DOHH2 (cell line): ENCODE measurements at regions not wholly inside any gene's neighbourhood (a gene's known extent, or its start where the extent isn't known, plus 50 kb on each side); places are given as distances from the start of the nearest gene placed in this dataset.

Experiments used
- H3F3A ChIP-seq: fragments of 200-600 bp; sonication (generic), shearing (Covaris generic); 2 replicates; pipeline ENCODE4 v1.6.0; 2016; ENCODE audit warnings: antibody characterized with exemption, mild to moderate bottlenecking; ENCODE audit not compliant: control insufficient read depth, insufficient read depth
- H3K27ac ChIP-seq: fragments of 200-600 bp; sonication (generic); 2 replicates; pipeline ENCODE4 v1.5.1; 2014; ENCODE audit warnings: low read depth, mild to moderate bottlenecking, low read length, moderate library complexity
- H3K27me3 ChIP-seq: fragments of 200-600 bp; sonication (generic); 2 replicates; pipeline ENCODE4 v1.6.1; 2014; ENCODE audit warnings: mild to moderate bottlenecking, low read length, mixed read lengths; ENCODE audit not compliant: control insufficient read depth
- H3K36me3 ChIP-seq: fragments of 200-600 bp; sonication (generic); 2 replicates; pipeline ENCODE4 v1.6.1; 2014; ENCODE audit warnings: mild to moderate bottlenecking, low read length, moderate library complexity, mixed read lengths; ENCODE audit not compliant: control insufficient read depth
- H3K4me1 ChIP-seq: fragments of 200-600 bp; sonication (generic); 2 replicates; pipeline ENCODE4 v1.6.1; 2014; ENCODE audit warnings: mild to moderate bottlenecking, low read length, mixed read lengths; ENCODE audit not compliant: control insufficient read depth
- H3K4me2 ChIP-seq: fragments of 200-600 bp; sonication (generic); 2 replicates; pipeline ENCODE4 v1.6.0; 2014; ENCODE audit warnings: mild to moderate bottlenecking, low read length, moderate library complexity
- H3K4me3 ChIP-seq: fragments of 200-600 bp; sonication (generic); 2 replicates; pipeline ENCODE4 v1.5.1; 2014; ENCODE audit warnings: mild to moderate bottlenecking, low read length, mixed read lengths
- H3K79me2 ChIP-seq: fragments of 200-600 bp; sonication (generic); 2 replicates; pipeline ENCODE4 v1.6.1; 2014; ENCODE audit warnings: mild to moderate bottlenecking, low read length, mixed read lengths; ENCODE audit not compliant: control insufficient read depth
- H3K9me2 ChIP-seq: fragments of 200-600 bp; sonication (generic); replicated peaks from 2 replicates; pipeline ENCODE4 v1.6.1; 2014; ENCODE audit warnings: mild to moderate bottlenecking, low read length, mixed read lengths; ENCODE audit not compliant: control insufficient read depth
- H3K9me3 ChIP-seq: fragments of 200-600 bp; sonication (generic); 2 replicates; pipeline ENCODE4 v1.6.1; 2014; ENCODE audit warnings: antibody characterized with exemption, low read length, mixed read lengths; ENCODE audit not compliant: control insufficient read depth, insufficient read depth
- H4K20me1 ChIP-seq: fragments of 200-600 bp; sonication (generic); 2 replicates; pipeline ENCODE4 v1.6.0; 2014; ENCODE audit warnings: low read depth, mild to moderate bottlenecking, antibody characterized with exemption, low read length, moderate library complexity; ENCODE audit not compliant: control insufficient read depth, insufficient read depth
- EZH2phosphoT487 ChIP-seq: fragments of 200-600 bp; sonication (generic); IDR thresholded peaks from 2 replicates; pipeline ENCODE4 v1.6.1; 2017; ENCODE audit warnings: borderline replicate concordance, mild to moderate bottlenecking, antibody characterized with exemption, low read length, moderate library complexity, mixed read lengths
- TF ChIP-seq, protein P1 (sequence below): fragments of 200-600 bp; sonication (generic); IDR thresholded peaks from one replicate; pipeline ENCODE4 v1.5.1; 2014; ENCODE audit warnings: antibody characterized with exemption, mild to moderate bottlenecking, low read depth, low read length; ENCODE audit not compliant: poor library complexity, severe bottlenecking

DNA sequence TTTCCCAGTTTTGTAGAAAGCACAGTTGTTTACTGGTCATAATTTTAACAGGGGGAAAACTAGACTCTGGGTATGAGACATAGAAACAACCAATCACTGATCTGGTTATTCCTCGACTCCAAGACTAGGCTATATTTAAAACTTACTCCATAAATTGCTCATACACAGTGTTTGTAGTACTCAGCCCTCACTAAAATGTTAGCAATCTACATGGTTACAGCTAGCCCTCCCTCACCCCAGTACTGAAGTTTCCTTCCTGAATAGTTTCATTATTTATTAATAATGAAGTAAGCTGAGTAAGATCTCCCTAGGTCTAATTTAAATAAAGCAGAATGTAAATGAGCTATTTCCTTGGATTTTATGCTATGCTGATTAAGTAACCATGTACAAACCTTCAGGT is 275.1 kb downstream of the CDH20 start:
- TF ChIP-seq, protein P1, sequence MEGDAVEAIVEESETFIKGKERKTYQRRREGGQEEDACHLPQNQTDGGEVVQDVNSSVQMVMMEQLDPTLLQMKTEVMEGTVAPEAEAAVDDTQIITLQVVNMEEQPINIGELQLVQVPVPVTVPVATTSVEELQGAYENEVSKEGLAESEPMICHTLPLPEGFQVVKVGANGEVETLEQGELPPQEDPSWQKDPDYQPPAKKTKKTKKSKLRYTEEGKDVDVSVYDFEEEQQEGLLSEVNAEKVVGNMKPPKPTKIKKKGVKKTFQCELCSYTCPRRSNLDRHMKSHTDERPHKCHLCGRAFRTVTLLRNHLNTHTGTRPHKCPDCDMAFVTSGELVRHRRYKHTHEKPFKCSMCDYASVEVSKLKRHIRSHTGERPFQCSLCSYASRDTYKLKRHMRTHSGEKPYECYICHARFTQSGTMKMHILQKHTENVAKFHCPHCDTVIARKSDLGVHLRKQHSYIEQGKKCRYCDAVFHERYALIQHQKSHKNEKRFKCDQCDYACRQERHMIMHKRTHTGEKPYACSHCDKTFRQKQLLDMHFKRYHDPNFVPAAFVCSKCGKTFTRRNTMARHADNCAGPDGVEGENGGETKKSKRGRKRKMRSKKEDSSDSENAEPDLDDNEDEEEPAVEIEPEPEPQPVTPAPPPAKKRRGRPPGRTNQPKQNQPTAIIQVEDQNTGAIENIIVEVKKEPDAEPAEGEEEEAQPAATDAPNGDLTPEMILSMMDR: no peak
- TF ChIP-seq EZH2phosphoT487: no peak
- Histone ChIP-seq H3F3A (no peaks in the 10 kb centered on the region), H3K36me3 (no peaks in the 10 kb centered on the region), H3K4me2 (no peak overlapping the region), H3K4me1 (no peaks in the 10 kb centered on the region), H3K27ac (no peak overlapping the region), H3K27me3 (no peaks in the 10 kb centered on the region), H3K9me3 (no peaks in the 10 kb centered on the region), H3K9me2 (no peaks in the 10 kb centered on the region), H3K4me3 (no peak overlapping the region), H4K20me1 (no peaks in the 10 kb centered on the region), H3K79me2 (no peaks in the 10 kb centered on the region)

DNA sequence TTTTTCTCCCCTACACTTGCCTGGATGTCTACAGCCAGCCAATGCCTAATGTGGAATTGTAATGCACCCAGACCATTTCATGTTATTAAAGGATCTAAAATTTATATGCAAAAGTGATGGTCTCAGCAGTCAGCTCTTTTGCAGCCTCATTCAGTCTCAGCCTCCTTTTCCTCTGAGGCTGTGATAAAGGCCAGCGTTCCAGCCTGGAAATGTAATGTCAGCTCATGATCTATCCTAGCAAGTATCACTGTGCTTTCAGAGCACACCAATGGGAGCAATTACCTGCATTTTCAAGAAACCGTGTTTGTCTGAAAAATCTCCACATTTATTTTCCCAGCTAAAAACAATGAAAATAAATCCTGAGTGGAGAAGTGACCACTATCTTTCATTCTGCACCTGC is 274.6 kb downstream of the CDH20 start:
- Histone ChIP-seq H3K79me2 (no peaks in the 10 kb centered on the region), H3K36me3 (no peaks in the 10 kb centered on the region), H3K9me2 (no peaks in the 10 kb centered on the region), H3K27me3 (no peaks in the 10 kb centered on the region), H3K27ac (no peak overlapping the region), H3K4me2 (no peak overlapping the region), H3F3A (no peaks in the 10 kb centered on the region), H3K4me3 (no peak overlapping the region), H3K4me1 (no peaks in the 10 kb centered on the region), H4K20me1 (no peaks in the 10 kb centered on the region), H3K9me3 (no peaks in the 10 kb centered on the region)
- no peak for TF ChIP-seq EZH2phosphoT487
- TF ChIP-seq, protein P1: no peak

DNA sequence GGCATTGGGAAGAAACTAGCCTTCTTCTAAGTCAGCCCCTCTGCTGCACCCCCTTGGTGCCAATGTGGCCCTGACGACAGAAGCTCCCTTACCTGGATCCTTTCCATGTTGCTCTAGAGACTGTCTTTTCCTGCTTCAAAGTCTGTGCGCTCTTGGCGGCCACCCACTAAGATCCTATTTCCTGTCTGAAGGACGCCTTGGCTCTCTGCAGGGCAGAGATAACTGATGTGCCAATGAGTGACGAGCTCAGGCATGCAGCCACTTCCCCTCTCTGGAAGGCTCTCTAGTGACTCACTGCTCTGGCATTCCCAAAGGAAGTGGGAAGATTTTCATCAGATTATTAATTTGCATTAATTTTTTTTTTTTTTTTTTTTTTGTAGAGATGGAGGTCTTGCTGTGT is 273.5 kb downstream of the CDH20 start:
- Histone ChIP-seq H3K4me1 (no peaks in the 10 kb centered on the region), H3K9me2 (no peaks in the 10 kb centered on the region), H3K27ac (no peak overlapping the region), H3K4me3 (no peak overlapping the region), H4K20me1 (no peaks in the 10 kb centered on the region), H3K27me3 (no peaks in the 10 kb centered on the region), H3F3A (no peaks in the 10 kb centered on the region), H3K9me3 (no peaks in the 10 kb centered on the region), H3K79me2 (no peaks in the 10 kb centered on the region), H3K4me2 (no peak overlapping the region), H3K36me3 (no peaks in the 10 kb centered on the region)
- TF ChIP-seq, protein P1: no peak
- no peak for TF ChIP-seq EZH2phosphoT487

DNA sequence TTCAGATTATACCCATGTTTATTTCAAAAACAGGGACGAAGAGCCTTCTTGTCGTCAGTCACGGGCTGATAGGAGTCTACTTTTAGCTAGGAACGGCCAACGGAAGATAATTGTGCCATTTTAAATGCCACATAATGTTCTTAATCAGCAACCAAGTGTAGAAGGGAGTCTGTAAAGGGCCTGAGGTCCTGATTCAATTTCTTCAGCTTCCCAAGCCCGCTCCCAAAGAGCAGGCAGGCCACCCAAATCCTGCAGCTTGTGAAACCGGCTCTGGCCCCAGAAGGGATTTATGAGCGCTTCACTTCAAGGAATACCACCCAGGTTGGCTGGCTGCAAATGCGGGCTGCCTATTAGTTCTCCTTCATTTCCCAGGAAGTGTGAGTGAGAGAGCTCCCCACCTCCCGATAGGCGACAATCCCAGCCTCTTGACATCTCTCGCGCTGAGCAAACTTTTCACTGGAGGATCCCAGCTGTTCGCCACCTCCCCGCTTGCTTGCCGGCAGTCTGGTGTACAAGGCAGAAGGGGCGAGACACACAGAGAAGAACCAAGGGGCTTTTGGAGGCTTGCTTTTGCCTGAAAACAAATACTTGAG is 272.9 kb downstream of the CDH20 start:
- no peak overlapping the region for H3K4me3 ChIP-seq
- no peaks in the 10 kb centered on the region for H3K9me3 ChIP-seq
- H3K27me3 ChIP-seq: no peaks in the 10 kb centered on the region
- no peak overlapping the region for H3K4me2 ChIP-seq
- H3K9me2 ChIP-seq: no peaks in the 10 kb centered on the region
- TF ChIP-seq, protein P1: no peak
- TF ChIP-seq EZH2phosphoT487: no peak
- H3K79me2 ChIP-seq: no peaks in the 10 kb centered on the region
- H3K27ac ChIP-seq: no peak overlapping the region
- H3F3A ChIP-seq: no peaks in the 10 kb centered on the region
- no peaks in the 10 kb centered on the region for H3K36me3 ChIP-seq
- H3K4me1 ChIP-seq: no peaks in the 10 kb centered on the region
- H4K20me1 ChIP-seq: no peaks in the 10 kb centered on the region
